Neural cell (in vitro differentiated cells): ENCODE measurements at regions not wholly inside any gene's neighbourhood (a gene's known extent, or its start where the extent isn't known, plus 50 kb on each side); places are given as distances from the start of the nearest gene placed in this dataset.

Source experiments
- H2AFZ ChIP-seq: fragments of 200-600, 300-800 bp; sonication (generic), shearing (Covaris generic); 2 replicates; pipeline ENCODE4 v1.6.0; 2014; ENCODE audit warnings: low read depth, mild to moderate bottlenecking, antibody characterized with exemption, low read length, moderate library complexity
- H3F3A ChIP-seq: fragments of 200-600 bp; shearing (Covaris generic); 2 replicates; pipeline ENCODE4 v1.6.1; 2016; ENCODE audit warnings: mild to moderate bottlenecking, moderate library complexity, mixed read lengths, antibody characterized with exemption, low read length; ENCODE audit not compliant: insufficient read depth, poor library complexity, severe bottlenecking
- H3K27ac ChIP-seq: fragments of 200-600, 300-800 bp; sonication (generic), shearing (Covaris generic); 2 replicates; pipeline ENCODE4 v1.5.1; 2014; ENCODE audit warnings: mild to moderate bottlenecking, low read length, moderate library complexity
- H3K27me3 ChIP-seq: fragments of 300-800, 200-600 bp; sonication (generic), shearing (Covaris generic); 2 replicates; pipeline ENCODE4 v1.6.0; 2014; ENCODE audit warnings: mild to moderate bottlenecking, low read depth, low read length, moderate library complexity; ENCODE audit not compliant: insufficient read depth
- H3K36me3 ChIP-seq: fragments of 300-800, 200-600 bp; sonication (generic), shearing (Covaris generic); 2 replicates; pipeline ENCODE4 v1.5.1; 2014; ENCODE audit warnings: mild to moderate bottlenecking, antibody characterized with exemption, low read length, moderate library complexity; ENCODE audit not compliant: insufficient read depth
- H3K4me2 ChIP-seq: fragments of 300-800, 200-600 bp; sonication (generic), shearing (Covaris generic); 2 replicates; pipeline ENCODE4 v1.6.0; 2014; ENCODE audit warnings: mild to moderate bottlenecking, low read length
- H3K4me3 ChIP-seq: fragments of 300-800, 200-600 bp; sonication (generic), shearing (Covaris generic); 2 replicates; pipeline ENCODE4 v1.5.1; 2014; ENCODE audit warnings: mild to moderate bottlenecking, low read length, moderate library complexity
- H3K79me2 ChIP-seq: fragments of 200-600 bp; shearing (Covaris generic); replicated peaks from 2 replicates; pipeline ENCODE4 v1.6.0; 2014; ENCODE audit warnings: mild to moderate bottlenecking, low read length, moderate library complexity; ENCODE audit not compliant: insufficient read depth
- H3K9ac ChIP-seq: fragments of 300-800, 200-600 bp; sonication (generic), shearing (Covaris generic); 2 replicates; pipeline ENCODE4 v1.6.1; 2016; ENCODE audit warnings: mild to moderate bottlenecking, low read length, mixed read lengths
- H3K9me2 ChIP-seq: fragments of 200-600 bp; shearing (Covaris generic); 2 replicates; pipeline ENCODE4 v1.6.1; 2016; ENCODE audit warnings: mild to moderate bottlenecking, low read length, mixed read lengths; ENCODE audit not compliant: insufficient read depth
- H3K9me3 ChIP-seq: fragments of 200-600, 300-800 bp; sonication (generic), shearing (Covaris generic); 2 replicates; pipeline ENCODE4 v1.6.1; 2016; ENCODE audit warnings: mild to moderate bottlenecking, mixed run types, low read length, moderate library complexity, mixed read lengths
- H4K20me1 ChIP-seq: fragments of 200-600 bp; shearing (Covaris generic); 2 replicates; pipeline ENCODE4 v1.6.1; 2016; ENCODE audit warnings: mild to moderate bottlenecking, mixed run types; ENCODE audit not compliant: insufficient read depth
- EP300 ChIP-seq: fragments of 450-650 bp; conservative IDR thresholded peaks from 2 replicates; pipeline ENCODE4 v1.6.1; 2014; ENCODE audit warnings: antibody characterized with exemption, mild to moderate bottlenecking, moderate library complexity; ENCODE audit not compliant: poor library complexity, severe bottlenecking
- EZH2 ChIP-seq: fragments of 200-600, 300-800 bp; shearing (Covaris generic), sonication (generic); IDR thresholded peaks from 2 replicates; pipeline ENCODE4 v1.6.1; 2014; ENCODE audit warnings: antibody characterized with exemption, low read length, borderline replicate concordance, mild to moderate bottlenecking; ENCODE audit not compliant: insufficient read depth, poor library complexity, severe bottlenecking
- MXI1 ChIP-seq: fragments of 450-650 bp; conservative IDR thresholded peaks from 2 replicates; pipeline ENCODE4 v1.6.1; 2014; ENCODE audit warnings: antibody characterized with exemption, mild to moderate bottlenecking; ENCODE audit not compliant: poor library complexity, severe bottlenecking
- POLR2AphosphoS5 ChIP-seq: IDR thresholded peaks from 2 replicates; pipeline ENCODE4 v1.6.1; 2012
- RAD21 ChIP-seq: fragments of 450-650 bp; conservative IDR thresholded peaks from 2 replicates; pipeline ENCODE4 v1.6.1; 2014; ENCODE audit warnings: antibody characterized with exemption, mild to moderate bottlenecking, moderate library complexity
- REST ChIP-seq: IDR thresholded peaks from 2 replicates; pipeline ENCODE4 v1.6.1; 2012; ENCODE audit warnings: borderline replicate concordance
- SMC3 ChIP-seq: fragments of 450-650 bp; conservative IDR thresholded peaks from 2 replicates; pipeline ENCODE4 v1.6.1; 2014; ENCODE audit warnings: antibody characterized with exemption, mild to moderate bottlenecking, moderate library complexity; ENCODE audit not compliant: poor library complexity
- TAF1 ChIP-seq: IDR thresholded peaks from 2 replicates; pipeline ENCODE4 v1.6.1; 2012; ENCODE audit warnings: low read depth
- TF ChIP-seq, protein P1 (sequence below): fragments of 450-650 bp; IDR thresholded peaks from 2 replicates; pipeline ENCODE4 v1.5.1; 2014; ENCODE audit warnings: antibody characterized with exemption, mild to moderate bottlenecking, moderate library complexity; ENCODE audit not compliant: poor library complexity, severe bottlenecking

DNA sequence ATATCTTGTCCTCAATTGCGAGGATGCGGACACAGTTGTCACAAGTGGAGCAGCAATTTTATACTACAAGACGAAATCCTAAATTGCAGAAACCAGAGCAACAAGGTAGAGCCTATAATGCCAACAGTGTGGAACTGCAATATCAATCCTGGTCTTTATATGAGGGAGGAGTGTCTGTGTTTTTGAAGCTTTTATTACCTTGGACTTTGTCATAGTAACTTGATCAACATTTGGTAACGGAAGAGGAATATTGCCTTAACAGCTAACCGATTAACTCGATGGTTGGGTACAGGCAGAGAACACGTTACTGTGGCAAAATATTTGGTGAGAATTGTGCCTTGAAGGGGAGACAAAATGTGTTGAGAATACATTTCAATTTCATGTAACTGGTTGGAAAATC lies 661.5 kb downstream of the FGF9 start:
- no peaks in the 10 kb centered on the region for H3K27me3 ChIP-seq
- no peak overlapping the region for H2AFZ ChIP-seq
- no peak for TF ChIP-seq EP300
- TF ChIP-seq, protein P1, sequence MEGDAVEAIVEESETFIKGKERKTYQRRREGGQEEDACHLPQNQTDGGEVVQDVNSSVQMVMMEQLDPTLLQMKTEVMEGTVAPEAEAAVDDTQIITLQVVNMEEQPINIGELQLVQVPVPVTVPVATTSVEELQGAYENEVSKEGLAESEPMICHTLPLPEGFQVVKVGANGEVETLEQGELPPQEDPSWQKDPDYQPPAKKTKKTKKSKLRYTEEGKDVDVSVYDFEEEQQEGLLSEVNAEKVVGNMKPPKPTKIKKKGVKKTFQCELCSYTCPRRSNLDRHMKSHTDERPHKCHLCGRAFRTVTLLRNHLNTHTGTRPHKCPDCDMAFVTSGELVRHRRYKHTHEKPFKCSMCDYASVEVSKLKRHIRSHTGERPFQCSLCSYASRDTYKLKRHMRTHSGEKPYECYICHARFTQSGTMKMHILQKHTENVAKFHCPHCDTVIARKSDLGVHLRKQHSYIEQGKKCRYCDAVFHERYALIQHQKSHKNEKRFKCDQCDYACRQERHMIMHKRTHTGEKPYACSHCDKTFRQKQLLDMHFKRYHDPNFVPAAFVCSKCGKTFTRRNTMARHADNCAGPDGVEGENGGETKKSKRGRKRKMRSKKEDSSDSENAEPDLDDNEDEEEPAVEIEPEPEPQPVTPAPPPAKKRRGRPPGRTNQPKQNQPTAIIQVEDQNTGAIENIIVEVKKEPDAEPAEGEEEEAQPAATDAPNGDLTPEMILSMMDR = no peak
- TF ChIP-seq EZH2 = no peak
- no peak for TF ChIP-seq TAF1
- no peak for TF ChIP-seq SMC3
- no peak for TF ChIP-seq REST
- TF ChIP-seq RAD21 = no peak
- TF ChIP-seq MXI1 = no peak
- no peak for TF ChIP-seq POLR2AphosphoS5
- H3K9me3 ChIP-seq = no peaks in the 10 kb centered on the region
- H3K79me2 ChIP-seq = no peaks in the 10 kb centered on the region
- no peak overlapping the region for H3K9ac ChIP-seq
- H3K4me2 ChIP-seq = no peak overlapping the region
- H4K20me1 ChIP-seq = no peaks in the 10 kb centered on the region
- H3K27ac ChIP-seq = no peak overlapping the region
- no peaks in the 10 kb centered on the region for H3K36me3 ChIP-seq
- no peak overlapping the region for H3K4me3 ChIP-seq
- no peaks in the 10 kb centered on the region for H3F3A ChIP-seq
- H3K9me2 ChIP-seq = no peaks in the 10 kb centered on the region

GRCh38 chr13:22336460-22336859 lies 665.6 kb downstream of the FGF9 start:
- no peak overlapping the region for H3K4me3 ChIP-seq
- no peaks in the 10 kb centered on the region for H3K9me3 ChIP-seq
- no peak overlapping the region for H3K9ac ChIP-seq
- TF ChIP-seq RAD21 (no peak), POLR2AphosphoS5 (no peak), TAF1 (no peak), EP300 (no peak), EZH2 (no peak), MXI1 (no peak), SMC3 (no peak), REST (no peak)
- TF ChIP-seq, protein P1 = no peak
- H3F3A ChIP-seq = no peaks in the 10 kb centered on the region
- no peaks in the 10 kb centered on the region for H3K9me2 ChIP-seq
- H2AFZ ChIP-seq = no peak overlapping the region
- H4K20me1 ChIP-seq = no peaks in the 10 kb centered on the region
- H3K4me2 ChIP-seq = no peak overlapping the region
- H3K27ac ChIP-seq = no peak overlapping the region
- no peaks in the 10 kb centered on the region for H3K79me2 ChIP-seq
- H3K27me3 ChIP-seq = no peaks in the 10 kb centered on the region
- no peaks in the 10 kb centered on the region for H3K36me3 ChIP-seq
